HG02852 (cell line): ENCODE measurements at regions not wholly inside any gene's neighbourhood (a gene's known extent, or its start where the extent isn't known, plus 50 kb on each side); places are given as distances from the start of the nearest gene placed in this dataset.

Experiments used
- ATAC-seq: cut with Tn5 transposase; IDR thresholded peaks from one replicate; pipeline ENCODE4 v1.9.1; 2021; ENCODE audit warnings: mild to moderate bottlenecking, moderate library complexity; ENCODE audit not compliant: unreplicated experiment

- no peak for ATAC-seq
These were observed 605.9 kb upstream of the PKDCC start for GRCh38 chr2:41441958-41442357.

GRCh38 chr2:41445865-41446264 is 602.0 kb upstream of the PKDCC start:
- ATAC-seq = no peak

- no peak for ATAC-seq
These were observed 601.6 kb upstream of the PKDCC start for GRCh38 chr2:41446266-41446665.

- no peak for ATAC-seq
These were observed 599.6 kb upstream of the PKDCC start for GRCh38 chr2:41448221-41448620.

- ATAC-seq = no peak
These were observed 590.8 kb upstream of the PKDCC start for GRCh38 chr2:41457026-41457425.

GRCh38 chr2:41460661-41461060 is 587.2 kb upstream of the PKDCC start:
- no peak for ATAC-seq

- no peak for ATAC-seq
These were observed 583.4 kb upstream of the PKDCC start for GRCh38 chr2:41464395-41464794.

- peak; percentile 63 for ATAC-seq
These were observed 571.9 kb upstream of the PKDCC start for GRCh38 chr2:41475959-41476358.

GRCh38 chr2:41482659-41483058 is 565.2 kb upstream of the PKDCC start:
- no peak for ATAC-seq

- no peak for ATAC-seq
These were observed 564.6 kb upstream of the PKDCC start for GRCh38 chr2:41483226-41483625.

- no peak for ATAC-seq
These were observed 563.6 kb upstream of the PKDCC start for GRCh38 chr2:41483982-41484857.

- ATAC-seq = no peak
These were observed 563.0 kb upstream of the PKDCC start for GRCh38 chr2:41484858-41485234.

GRCh38 chr2:41486948-41487347 is 560.9 kb upstream of the PKDCC start:
- no peak for ATAC-seq

GRCh38 chr2:41488888-41489287 is 558.9 kb upstream of the PKDCC start:
- ATAC-seq = no peak

GRCh38 chr2:41489638-41490037 is 558.2 kb upstream of the PKDCC start:
- no peak for ATAC-seq

- no peak for ATAC-seq
These were observed 552.8 kb upstream of the PKDCC start for GRCh38 chr2:41495050-41495449.

- no peak for ATAC-seq
These were observed 550.9 kb upstream of the PKDCC start for GRCh38 chr2:41496908-41497307.

- ATAC-seq = no peak
These were observed 549.0 kb upstream of the PKDCC start for GRCh38 chr2:41498781-41499180.

- ATAC-seq = no peak
These were observed 546.9 kb upstream of the PKDCC start for GRCh38 chr2:41500895-41501294.

GRCh38 chr2:41502752-41503151 is 545.1 kb upstream of the PKDCC start:
- no peak for ATAC-seq

GRCh38 chr2:41504532-41504931 is 543.3 kb upstream of the PKDCC start:
- ATAC-seq = no peak

GRCh38 chr2:41510108-41510507 is 537.7 kb upstream of the PKDCC start:
- ATAC-seq = no peak

GRCh38 chr2:41521211-41521610 is 526.6 kb upstream of the PKDCC start:
- ATAC-seq = no peak
